ENCODE measurements at regions not wholly inside any gene's neighbourhood (a gene's known extent, or its start where the extent isn't known, plus 50 kb on each side); places are given as distances from the start of the nearest gene placed in this dataset.

- TF ChIP-seq CTCF (IDR thresholded peaks at IDR 0.05): no peak
- no peak for DNase-seq (ENCODE audit: low spot score)
- H3K4me3 ChIP-seq: no peak overlapping the region
- H3K27ac ChIP-seq: no peak overlapping the region
Observed at GRCh38 chr6:140576004-140576555, 1201.6 kb upstream of the CITED2 start.

GRCh38 chr6:140572867-140573266 lies 1198.4 kb upstream of the CITED2 start:
- TF ChIP-seq CTCF (IDR thresholded peaks at IDR 0.05): no peak
- Histone ChIP-seq H3K27ac (peak overlapping the region in 1 of 2 donors; percentile 6), H3K4me3 (no peak overlapping the region)
- DNase-seq (ENCODE audit: low spot score): no peak

GRCh38 chr6:140572129-140572528 lies 1197.7 kb upstream of the CITED2 start:
- no peak for DNase-seq (ENCODE audit: low spot score)
- Histone ChIP-seq H3K4me3 (no peak overlapping the region), H3K27ac (peak overlapping the region in 1 of 2 donors; percentile 6)
- no peak for TF ChIP-seq CTCF (IDR thresholded peaks at IDR 0.05)

- no peak for DNase-seq (ENCODE audit: low spot score)
- TF ChIP-seq CTCF (IDR thresholded peaks at IDR 0.05): no peak
- no peak overlapping the region for H3K4me3 ChIP-seq
- H3K27ac ChIP-seq: no peak overlapping the region
Observed at GRCh38 chr6:140571145-140571544, 1196.7 kb upstream of the CITED2 start.

- no peak for TF ChIP-seq CTCF (IDR thresholded peaks at IDR 0.05)
- no peak for DNase-seq (ENCODE audit: low spot score)
- Histone ChIP-seq H3K27ac (no peak overlapping the region), H3K4me3 (no peak overlapping the region)
Observed at GRCh38 chr6:140567466-140567865, 1193.0 kb upstream of the CITED2 start.

GRCh38 chr6:140566781-140567277 lies 1192.4 kb upstream of the CITED2 start:
- TF ChIP-seq CTCF (IDR thresholded peaks at IDR 0.05): no peak
- DNase-seq (ENCODE audit: low spot score): no peak
- Histone ChIP-seq H3K27ac (no peak overlapping the region), H3K4me3 (no peak overlapping the region)

GRCh38 chr6:140563728-140564127 lies 1189.3 kb upstream of the CITED2 start:
- TF ChIP-seq CTCF (IDR thresholded peaks at IDR 0.05): no peak
- Histone ChIP-seq H3K27ac (no peak overlapping the region), H3K4me3 (no peak overlapping the region)
- no peak for DNase-seq (ENCODE audit: low spot score)

Measured in coronary artery (tissue), 2 donors.